Stromal cell of bone marrow (primary cell): ENCODE measurements at regions not wholly inside any gene's neighbourhood (a gene's known extent, or its start where the extent isn't known, plus 50 kb on each side); places are given as distances from the start of the nearest gene placed in this dataset.
A peak's percentile ranks its signal among the peaks of the same experiment; 100 is the strongest.
"Not testable (repeated sequence)": the region's sequence is repeated elsewhere in the genome, so short reads cannot be mapped to it uniquely, and the experiment has no call there.

Experiments used
- DNase-seq: peaks from one replicate; pipeline ENCODE4 v3.0.0-alpha.2; 2012; ENCODE audit warnings: low read depth

- DNase-seq = no peak
Observed at GRCh38 chr2:185384822-185385560, 353.6 kb upstream of the FSIP2 start.

GRCh38 chr2:185388226-185388625 is 350.4 kb upstream of the FSIP2 start:
- DNase-seq = no peak

- no peak for DNase-seq
Observed at GRCh38 chr2:185391543-185391942, 347.1 kb upstream of the FSIP2 start.

GRCh38 chr2:185393091-185393490 is 345.5 kb upstream of the FSIP2 start:
- no peak for DNase-seq

GRCh38 chr2:185402474-185402873 is 336.1 kb upstream of the FSIP2 start:
- no peak for DNase-seq

DNA sequence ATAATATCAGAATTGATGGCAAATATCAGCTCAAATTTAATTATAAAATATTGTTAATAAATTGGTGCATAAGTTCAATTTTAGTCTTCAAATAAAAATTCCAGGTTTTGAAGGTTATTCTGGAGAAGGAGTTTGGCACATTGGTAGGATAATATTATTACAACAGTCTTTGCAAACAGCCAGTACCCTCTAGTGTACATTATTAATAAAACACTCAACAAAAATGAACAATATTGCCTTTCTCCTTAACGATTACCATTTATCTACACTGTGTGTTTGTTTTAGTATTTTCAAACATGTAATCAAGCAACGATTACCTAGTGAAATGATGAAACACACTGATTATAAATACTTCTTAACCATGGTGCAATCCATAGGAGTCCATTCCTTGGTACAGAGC is 334.0 kb upstream of the FSIP2 start:
- DNase-seq = no peak

- no peak for DNase-seq
Observed at GRCh38 chr2:185417111-185417510, 321.5 kb upstream of the FSIP2 start.

DNA sequence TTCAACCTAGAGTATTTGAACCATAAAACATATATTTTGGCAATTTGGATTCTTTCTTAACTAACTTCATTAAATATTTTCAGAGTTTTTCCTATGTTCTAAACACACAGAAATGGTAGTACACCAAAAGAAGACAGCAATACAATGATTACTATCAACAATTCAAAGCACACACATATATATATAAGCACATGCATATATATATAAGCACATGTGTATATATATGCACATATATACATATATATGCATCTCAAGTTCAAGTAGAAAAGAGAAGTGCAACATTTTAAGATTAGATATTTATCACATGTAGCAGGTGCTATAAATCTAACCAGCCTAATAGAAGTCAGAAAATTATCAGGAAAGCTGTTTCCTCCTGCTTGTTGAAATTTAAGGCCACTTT is 320.9 kb upstream of the FSIP2 start:
- DNase-seq = no peak

DNA sequence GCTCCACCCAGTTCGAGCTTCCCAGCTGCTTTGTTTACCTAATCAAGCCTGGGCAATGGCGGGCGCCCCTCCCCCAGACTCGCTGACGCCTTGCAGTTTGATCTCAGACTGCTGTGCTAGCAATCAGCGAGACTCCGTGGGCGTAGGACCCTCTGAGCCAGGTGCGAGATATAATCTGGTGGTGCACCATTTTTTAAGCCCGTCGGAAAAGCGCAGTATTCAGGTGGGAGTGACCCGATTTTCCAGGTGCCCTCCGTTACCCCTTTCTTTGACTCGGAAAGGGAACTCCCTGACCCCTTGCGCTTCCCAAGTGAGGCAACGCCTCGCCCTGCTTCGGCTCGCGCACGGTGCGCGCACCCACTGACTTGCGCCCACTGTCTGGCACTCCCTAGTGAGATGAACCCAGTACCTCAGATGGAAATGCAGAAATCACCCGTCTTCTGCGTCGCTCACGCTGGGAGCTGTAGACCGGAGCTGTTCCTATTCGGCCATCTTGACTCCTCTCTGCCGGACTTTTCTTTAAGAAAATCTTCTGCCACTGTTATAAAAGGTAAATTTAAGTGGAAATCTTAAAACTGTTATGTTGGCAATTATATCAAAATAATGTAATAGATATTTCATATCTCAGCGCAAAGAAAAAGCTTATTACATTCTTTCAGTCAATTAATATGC is 313.5 kb upstream of the FSIP2 start:
- not testable (repeated sequence) for DNase-seq

GRCh38 chr2:185428000-185428399 is 310.6 kb upstream of the FSIP2 start:
- DNase-seq = no peak

GRCh38 chr2:185433824-185434223 is 304.8 kb upstream of the FSIP2 start:
- no peak for DNase-seq

DNA sequence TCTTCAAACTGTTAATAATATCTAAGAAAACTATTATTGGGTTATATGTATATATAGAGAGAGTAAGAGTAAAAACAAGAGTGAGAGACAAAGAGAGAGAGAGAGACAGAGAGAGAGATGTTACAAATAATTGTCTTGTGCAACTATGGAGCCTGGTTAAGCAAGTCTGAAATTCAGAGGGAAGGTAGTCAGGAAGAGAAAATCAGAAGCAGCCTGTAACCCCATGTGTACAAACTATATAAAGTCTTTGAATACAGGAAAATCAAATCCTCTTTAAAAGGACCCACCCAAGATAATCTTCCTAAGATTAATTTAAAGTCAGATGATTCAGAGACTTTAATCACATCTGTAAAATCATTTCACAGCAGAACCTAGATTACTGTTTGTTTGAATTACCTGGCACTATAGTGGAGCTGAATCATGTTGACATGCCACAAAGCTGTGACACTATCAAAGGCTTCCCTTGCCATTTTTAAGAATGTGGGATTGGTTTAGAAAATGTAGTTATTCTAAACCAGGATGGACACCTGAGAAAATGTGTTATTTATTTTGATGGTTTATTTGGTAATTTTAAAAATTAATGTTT is 301.7 kb upstream of the FSIP2 start:
- DNase-seq = no peak

DNA sequence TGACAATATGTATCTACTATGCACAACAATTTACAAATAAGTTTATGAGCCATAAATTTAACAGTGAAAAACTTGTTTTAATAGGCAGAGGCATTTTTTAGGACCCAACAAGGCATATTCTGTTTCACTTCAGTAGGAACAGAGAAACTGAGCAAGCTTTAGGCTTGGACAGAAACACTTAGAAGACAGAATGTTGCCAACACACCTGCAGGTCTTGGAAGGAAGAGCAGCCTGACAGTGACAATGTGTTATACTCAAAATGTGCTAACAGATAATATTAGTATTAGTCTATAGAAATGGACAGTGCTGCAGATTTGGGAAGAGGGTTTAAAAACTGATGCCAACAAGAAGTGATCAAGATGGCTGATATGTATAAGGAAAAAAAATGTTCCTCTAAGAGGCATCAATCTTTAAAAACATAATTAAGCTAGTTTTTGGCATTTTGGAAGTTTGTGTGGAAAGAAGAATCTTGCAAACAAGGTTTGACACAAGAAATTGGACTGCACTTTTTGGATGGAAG is 297.1 kb upstream of the FSIP2 start:
- DNase-seq = no peak

- peak; percentile 15 for DNase-seq
Observed at GRCh38 chr2:185456517-185456916, 282.1 kb upstream of the FSIP2 start.

DNA sequence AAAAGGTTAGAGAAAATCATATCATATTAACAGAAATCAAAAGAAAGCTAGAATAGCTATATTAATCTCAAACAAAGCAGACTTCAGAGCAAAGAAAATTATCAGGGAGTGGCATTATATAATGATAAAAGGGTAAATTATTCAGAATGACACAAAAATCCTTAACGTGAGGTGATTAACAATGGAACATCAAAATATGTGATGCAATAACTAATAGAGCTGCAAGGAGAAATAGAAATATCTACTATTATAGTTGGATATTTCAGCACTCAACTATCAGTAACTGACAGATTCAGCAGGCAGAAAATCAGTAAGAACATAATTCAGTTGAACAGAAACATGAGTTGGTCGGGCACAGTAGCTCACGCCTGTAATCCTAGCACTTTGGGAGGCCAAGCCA is 275.1 kb upstream of the FSIP2 start:
- no peak for DNase-seq

DNA sequence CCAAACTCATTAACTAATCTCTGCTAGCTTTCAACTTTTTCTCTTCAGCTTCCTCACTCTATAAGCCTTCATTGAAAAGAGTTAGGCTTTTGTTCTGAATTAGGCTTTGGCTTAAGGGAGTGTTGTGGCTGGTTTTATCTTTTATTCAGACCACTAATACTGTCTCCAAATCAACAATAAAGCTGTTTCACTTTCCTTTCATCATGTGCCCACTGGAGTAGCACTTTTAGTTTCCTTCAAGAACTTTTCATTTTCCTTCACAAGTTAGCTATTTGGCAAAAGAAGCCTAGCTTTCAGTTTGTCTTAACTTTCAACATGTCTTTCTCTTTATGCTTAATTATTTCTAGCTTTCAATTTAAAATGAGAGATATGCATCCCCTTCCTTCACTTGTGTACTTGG is 271.7 kb upstream of the FSIP2 start:
- no peak for DNase-seq

- DNase-seq = no peak
Observed at GRCh38 chr2:185471441-185471840, 267.2 kb upstream of the FSIP2 start.

DNA sequence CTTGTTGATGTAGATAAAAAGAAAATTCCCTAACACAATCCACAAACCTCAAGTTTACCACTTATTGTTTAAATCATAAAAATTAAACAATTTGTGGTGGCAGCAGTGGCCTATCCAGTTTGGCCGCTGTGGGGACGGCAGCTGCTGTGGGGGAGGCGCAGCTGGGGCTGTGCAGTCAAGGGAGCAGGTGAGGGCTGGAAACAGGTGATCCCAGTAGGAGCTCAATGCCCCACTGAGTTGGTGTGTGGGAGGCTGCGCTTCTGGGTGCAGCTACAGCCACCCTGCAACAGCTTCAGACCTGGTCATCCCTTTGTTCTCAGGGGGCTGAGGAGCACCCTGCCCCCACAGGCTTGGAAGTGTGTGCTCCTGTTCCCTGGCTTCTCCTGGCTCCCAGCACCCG is 266.0 kb upstream of the FSIP2 start:
- DNase-seq = no peak

- DNase-seq = no peak
Observed at GRCh38 chr2:185473838-185474237, 264.8 kb upstream of the FSIP2 start.

DNA sequence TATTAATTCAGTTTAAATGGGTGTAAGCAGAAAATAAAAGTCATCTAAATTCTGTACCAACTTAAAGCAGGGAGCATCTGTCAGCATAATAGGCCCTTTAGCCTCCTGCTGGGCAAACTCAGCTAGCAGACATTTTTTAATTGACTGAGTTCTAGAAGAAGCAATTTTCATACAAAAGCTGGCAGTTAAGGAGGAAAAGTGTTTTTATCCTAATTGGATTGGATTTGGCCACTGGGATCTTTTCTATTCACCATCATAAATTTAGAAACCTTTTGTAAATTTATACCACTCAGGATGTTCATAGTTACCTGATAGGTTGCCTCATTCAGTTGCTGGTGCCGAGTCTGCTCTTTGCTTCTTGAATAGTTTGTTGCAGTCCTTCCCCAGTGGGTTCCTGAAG is 262.7 kb upstream of the FSIP2 start:
- no peak for DNase-seq

- no peak for DNase-seq
Observed at GRCh38 chr2:185477452-185477851, 261.2 kb upstream of the FSIP2 start.

DNA sequence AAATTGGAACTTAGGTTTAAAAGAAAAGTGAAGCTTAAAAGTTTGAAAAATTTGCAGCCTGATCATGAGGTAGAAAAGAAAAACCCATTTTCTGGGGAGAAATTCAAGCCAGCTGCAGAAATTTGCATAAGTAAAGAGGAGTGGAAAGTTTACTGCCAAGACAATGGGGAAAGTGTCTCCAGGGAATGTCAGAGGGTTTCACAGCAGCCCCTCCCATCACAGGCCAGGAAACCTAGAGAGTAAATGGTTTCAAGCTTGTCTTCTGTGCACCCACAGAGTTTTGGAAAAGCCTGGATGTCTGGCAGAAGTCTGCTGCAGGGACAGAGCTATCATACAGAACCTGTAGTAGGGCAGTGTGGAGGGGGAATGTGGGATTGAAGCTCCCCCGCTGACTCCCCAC is 254.0 kb upstream of the FSIP2 start:
- no peak for DNase-seq

- DNase-seq = no peak
Observed at GRCh38 chr2:185502351-185502750, 236.3 kb upstream of the FSIP2 start.
